DOHH2 (cell line): ENCODE measurements at regions not wholly inside any gene's neighbourhood (a gene's known extent, or its start where the extent isn't known, plus 50 kb on each side); places are given as distances from the start of the nearest gene placed in this dataset.

Experiments used
- CTCF ChIP-seq: fragments of 200-600 bp; sonication (generic); IDR thresholded peaks from one replicate; pipeline ENCODE4 v1.5.1; 2014; ENCODE audit warnings: antibody characterized with exemption, mild to moderate bottlenecking, low read depth, low read length; ENCODE audit not compliant: poor library complexity, severe bottlenecking
- EZH2phosphoT487 ChIP-seq: fragments of 200-600 bp; sonication (generic); IDR thresholded peaks from 2 replicates; pipeline ENCODE4 v1.6.1; 2017; ENCODE audit warnings: borderline replicate concordance, mild to moderate bottlenecking, antibody characterized with exemption, low read length, moderate library complexity, mixed read lengths

- TF ChIP-seq CTCF (no peak), EZH2phosphoT487 (no peak)
Measured at GRCh38 chr10:44083719-44084400, 301.0 kb downstream of the CXCL12 start.
